ENCODE measurements at regions not wholly inside any gene's neighbourhood (a gene's known extent, or its start where the extent isn't known, plus 50 kb on each side); places are given as distances from the start of the nearest gene placed in this dataset.
A peak's percentile ranks its signal among the peaks of the same experiment; 100 is the strongest.

- H3K9me3 ChIP-seq, result no peaks in the 10 kb centered on the region
- H3K4me3 ChIP-seq, result no peak overlapping the region
- in situ Hi-C loops (cut with MboI; ENCODE audit: low sequenced_read_pairs), result no loop called here
- no peaks in the 10 kb centered on the region for H3K36me3 ChIP-seq (replicated peaks)
- H3K4me1 ChIP-seq, result peaks cover 7% of the 10 kb centered on the region
- no peaks in the 10 kb centered on the region for H3K27me3 ChIP-seq (ENCODE audit: low read depth)
- DNase-seq (ENCODE audit: low spot score in 2 of 2), result no peak
Measured at GRCh38 chr1:14486401-14487201, 111.9 kb upstream of the KAZN start.

- no peaks in the 10 kb centered on the region for H3K36me3 ChIP-seq (replicated peaks)
- no peaks in the 10 kb centered on the region for H3K9me3 ChIP-seq
- H3K4me1 ChIP-seq, result peaks cover 14% of the 10 kb centered on the region
- in situ Hi-C loops (cut with MboI; ENCODE audit: low sequenced_read_pairs), result no loop called here
- no peak for DNase-seq (ENCODE audit: low spot score in 2 of 2)
- H3K4me3 ChIP-seq, result no peak overlapping the region
- no peaks in the 10 kb centered on the region for H3K27me3 ChIP-seq (ENCODE audit: low read depth)
Measured at GRCh38 chr1:14487671-14488070, 110.8 kb upstream of the KAZN start.

GRCh38 chr1:14494911-14495310, 103.6 kb upstream of the KAZN start:
- DNase-seq (ENCODE audit: low spot score in 2 of 2), result no peak
- no peaks in the 10 kb centered on the region; the same call in 1 of the 2 replicates for H3K9me3 ChIP-seq
- no peak overlapping the region for H3K4me3 ChIP-seq
- H3K27me3 ChIP-seq (ENCODE audit: low read depth), result no peaks in the 10 kb centered on the region
- in situ Hi-C loops (cut with MboI; ENCODE audit: low sequenced_read_pairs), result no loop called here
- H3K4me1 ChIP-seq, result peaks cover 38% of the 10 kb centered on the region
- H3K36me3 ChIP-seq (replicated peaks), result no peaks in the 10 kb centered on the region

- no peak for DNase-seq (ENCODE audit: low spot score in 2 of 2)
- in situ Hi-C loops (cut with MboI; ENCODE audit: low sequenced_read_pairs), result no loop called here
- H3K9me3 ChIP-seq, result no peaks in the 10 kb centered on the region; the same call in 1 of the 2 replicates
- no peaks in the 10 kb centered on the region for H3K27me3 ChIP-seq (ENCODE audit: low read depth)
- peaks cover 38% of the 10 kb centered on the region for H3K4me1 ChIP-seq
- no peaks in the 10 kb centered on the region for H3K36me3 ChIP-seq (replicated peaks)
- no peak overlapping the region for H3K4me3 ChIP-seq
Measured at GRCh38 chr1:14495381-14495780, 103.1 kb upstream of the KAZN start.

GRCh38 chr1:14495996-14496395, 102.5 kb upstream of the KAZN start:
- H3K4me1 ChIP-seq, result peaks cover 35% of the 10 kb centered on the region
- DNase-seq (ENCODE audit: low spot score in 2 of 2), result peak in 1 of 2 experiments; percentile 9
- no peaks in the 10 kb centered on the region; the same call in 1 of the 2 replicates for H3K9me3 ChIP-seq
- in situ Hi-C loops (cut with MboI; ENCODE audit: low sequenced_read_pairs), result no loop called here
- no peaks in the 10 kb centered on the region for H3K36me3 ChIP-seq (replicated peaks)
- no peaks in the 10 kb centered on the region for H3K27me3 ChIP-seq (ENCODE audit: low read depth)
- no peak overlapping the region for H3K4me3 ChIP-seq

GRCh38 chr1:14498839-14499238, 99.6 kb upstream of the KAZN start:
- Histone ChIP-seq H3K4me3 (no peak overlapping the region), H3K9me3 (no peaks in the 10 kb centered on the region; the same call in 1 of the 2 replicates), H3K36me3 (replicated peaks) (no peaks in the 10 kb centered on the region), H3K27me3 (ENCODE audit: low read depth) (no peaks in the 10 kb centered on the region), H3K4me1 (peaks cover 25% of the 10 kb centered on the region)
- in situ Hi-C loops (cut with MboI; ENCODE audit: low sequenced_read_pairs), result no loop called here
- DNase-seq (ENCODE audit: low spot score in 2 of 2), result no peak

- Histone ChIP-seq H3K4me3 (no peak overlapping the region), H3K27me3 (ENCODE audit: low read depth) (no peaks in the 10 kb centered on the region)
- no peak for DNase-seq (ENCODE audit: low spot score in 2 of 2)
Measured at GRCh38 chr1:14499312-14500040, 99.0 kb upstream of the KAZN start.

GRCh38 chr1:14500041-14500440, 98.4 kb upstream of the KAZN start:
- H3K27me3 ChIP-seq (ENCODE audit: low read depth), result no peaks in the 10 kb centered on the region
- in situ Hi-C loops (cut with MboI; ENCODE audit: low sequenced_read_pairs), result no loop called here
- no peak overlapping the region for H3K4me3 ChIP-seq
- no peaks in the 10 kb centered on the region for H3K36me3 ChIP-seq (replicated peaks)
- H3K9me3 ChIP-seq, result no peaks in the 10 kb centered on the region; the same call in 1 of the 2 replicates
- no peak for DNase-seq (ENCODE audit: low spot score in 2 of 2)
- H3K4me1 ChIP-seq, result peaks cover 37% of the 10 kb centered on the region

More at GRCh38 chr1:14499312-14500040, 99.0 kb upstream of the KAZN start:
- in situ Hi-C loops (cut with MboI; ENCODE audit: low sequenced_read_pairs), result no loop called here
- Histone ChIP-seq H3K4me1 (peaks cover 32% of the 10 kb centered on the region), H3K9me3 (no peaks in the 10 kb centered on the region; the same call in 1 of the 2 replicates), H3K36me3 (replicated peaks) (no peaks in the 10 kb centered on the region)

- no peak overlapping the region for H3K4me3 ChIP-seq
- no peaks in the 10 kb centered on the region for H3K27me3 ChIP-seq (ENCODE audit: low read depth)
- H3K36me3 ChIP-seq (replicated peaks), result no peaks in the 10 kb centered on the region
- in situ Hi-C loops (cut with MboI; ENCODE audit: low sequenced_read_pairs), result no loop called here
- DNase-seq (ENCODE audit: low spot score in 2 of 2), result no peak
- H3K9me3 ChIP-seq, result no peaks in the 10 kb centered on the region; the same call in 1 of the 2 replicates
- peaks cover 32% of the 10 kb centered on the region for H3K4me1 ChIP-seq
Measured at GRCh38 chr1:14500912-14501311, 97.6 kb upstream of the KAZN start.

- Histone ChIP-seq H3K27me3 (ENCODE audit: low read depth) (no peaks in the 10 kb centered on the region), H3K4me1 (peaks cover 18% of the 10 kb centered on the region), H3K36me3 (replicated peaks) (no peaks in the 10 kb centered on the region), H3K4me3 (no peak overlapping the region), H3K9me3 (no peaks in the 10 kb centered on the region)
- in situ Hi-C loops (cut with MboI; ENCODE audit: low sequenced_read_pairs), result no loop called here
- peak in 1 of 2 experiments; percentile 72 for DNase-seq (ENCODE audit: low spot score in 2 of 2)
Measured at GRCh38 chr1:14504517-14504916, 94.0 kb upstream of the KAZN start.

GRCh38 chr1:14506471-14507255, 91.8 kb upstream of the KAZN start:
- Histone ChIP-seq H3K36me3 (replicated peaks) (no peaks in the 10 kb centered on the region), H3K9me3 (no peaks in the 10 kb centered on the region), H3K4me3 (no peak overlapping the region), H3K27me3 (ENCODE audit: low read depth) (no peaks in the 10 kb centered on the region), H3K4me1 (peaks cover 20% of the 10 kb centered on the region)
- in situ Hi-C loops (cut with MboI; ENCODE audit: low sequenced_read_pairs), result no loop called here
- DNase-seq (ENCODE audit: low spot score in 2 of 2), result no peak

GRCh38 chr1:14507262-14507661, 91.2 kb upstream of the KAZN start:
- no peaks in the 10 kb centered on the region for H3K36me3 ChIP-seq (replicated peaks)
- H3K27me3 ChIP-seq (ENCODE audit: low read depth), result no peaks in the 10 kb centered on the region
- H3K4me1 ChIP-seq, result peaks cover 20% of the 10 kb centered on the region
- no peaks in the 10 kb centered on the region for H3K9me3 ChIP-seq
- H3K4me3 ChIP-seq, result no peak overlapping the region
- no peak for DNase-seq (ENCODE audit: low spot score in 2 of 2)
- in situ Hi-C loops (cut with MboI; ENCODE audit: low sequenced_read_pairs), result no loop called here

GRCh38 chr1:14508613-14509012, 89.9 kb upstream of the KAZN start:
- Histone ChIP-seq H3K36me3 (replicated peaks) (no peaks in the 10 kb centered on the region), H3K4me3 (no peak overlapping the region), H3K4me1 (peaks cover 25% of the 10 kb centered on the region), H3K27me3 (ENCODE audit: low read depth) (no peaks in the 10 kb centered on the region), H3K9me3 (no peaks in the 10 kb centered on the region)
- in situ Hi-C loops (cut with MboI; ENCODE audit: low sequenced_read_pairs), result no loop called here
- no peak for DNase-seq (ENCODE audit: low spot score in 2 of 2)

Measured in HAP-1 (cell line).